Natural killer cell (primary cell): ENCODE measurements at regions not wholly inside any gene's neighbourhood (a gene's known extent, or its start where the extent isn't known, plus 50 kb on each side); places are given as distances from the start of the nearest gene placed in this dataset.

Source experiments
- ATAC-seq, 3 donors: fragments of 150-1000 bp in 2 of 3; fragments of 200-7000 bp in 1 of 3; cut with Tn5 transposase; 1 replicate in 1 of 3; 2 replicates in 2 of 3; pipeline ENCODE4 v1.10.0; 2021; ENCODE audit warnings: mild to moderate bottlenecking in 2 of 3, moderate library complexity in 2 of 3
- DNase-seq, 2 donors: peaks; one replicate each; pipeline versions ENCODE4 v3.0.0 to v3.0.0-alpha.2; 2013 to 2021; ENCODE audit warnings: mixed read lengths in 1 of 2
- H3K27ac ChIP-seq: one replicate; pipeline ENCODE4 v1.5.1; 2013; ENCODE audit warnings: mild to moderate bottlenecking, low read length
- H3K27me3 ChIP-seq: one replicate; pipeline ENCODE4 v1.6.1; 2013; ENCODE audit warnings: low read length; ENCODE audit not compliant: control insufficient read depth, insufficient read depth
- H3K36me3 ChIP-seq: one replicate; pipeline ENCODE4 v1.6.1; 2013; ENCODE audit warnings: low read length; ENCODE audit not compliant: control insufficient read depth, insufficient read depth
- H3K4me1 ChIP-seq: one replicate; pipeline ENCODE4 v1.6.1; 2013; ENCODE audit warnings: low read length; ENCODE audit not compliant: control insufficient read depth, insufficient read depth
- H3K4me3 ChIP-seq: one replicate; pipeline ENCODE4 v1.5.1; 2013; ENCODE audit warnings: low read length
- H3K9me3 ChIP-seq: one replicate; pipeline ENCODE4 v1.6.1; 2013; ENCODE audit warnings: low read length; ENCODE audit not compliant: control insufficient read depth, insufficient read depth
- H3K27ac Mint-ChIP-seq, 2 donors: one replicate each; pipeline ENCODE4 v1.8.0; 2022; ENCODE audit warnings: mild to moderate bottlenecking in 2 of 2, mixed read lengths in 2 of 2, moderate library complexity in 1 of 2
- H3K27me3 Mint-ChIP-seq, 2 donors: one replicate each; pipeline ENCODE4 v1.8.0; 2022; ENCODE audit warnings: low read depth in 2 of 2, mixed read lengths in 2 of 2
- H3K36me3 Mint-ChIP-seq: one replicate; pipeline ENCODE4 v1.8.0; 2022; ENCODE audit warnings: mixed read lengths
- H3K4me1 Mint-ChIP-seq, 2 donors: one replicate each; pipeline ENCODE4 v1.8.0; 2022; ENCODE audit warnings: mixed read lengths in 2 of 2
- H3K4me3 Mint-ChIP-seq: one replicate; pipeline ENCODE4 v1.8.0; 2022; ENCODE audit warnings: mild to moderate bottlenecking, moderate library complexity, mixed read lengths
- H3K9me3 Mint-ChIP-seq, 2 donors: one replicate each; pipeline ENCODE4 v1.8.0; 2022; ENCODE audit warnings: mixed read lengths in 2 of 2
- WGBS: methylation state at CpG from one replicate; pipeline ENCODE4 v1.1.7; 2013; ENCODE audit warnings: missing lambda C conversion rate; ENCODE audit not compliant: insufficient coverage; 5-methylcytosine and 5-hydroxymethylcytosine counted together
- intact Hi-C: fragments of 100-400 bp; cut with micrococcal nuclease; formaldehyde crosslinking; loops from one replicate; pipeline ENCODE4 v1.14.2; 2022
- TF ChIP-seq, protein P1 (sequence below): fragments of 200-600 bp; IDR thresholded peaks from one replicate; pipeline ENCODE4 v1.8.0; 2022; ENCODE audit warnings: antibody characterized with exemption

DNA sequence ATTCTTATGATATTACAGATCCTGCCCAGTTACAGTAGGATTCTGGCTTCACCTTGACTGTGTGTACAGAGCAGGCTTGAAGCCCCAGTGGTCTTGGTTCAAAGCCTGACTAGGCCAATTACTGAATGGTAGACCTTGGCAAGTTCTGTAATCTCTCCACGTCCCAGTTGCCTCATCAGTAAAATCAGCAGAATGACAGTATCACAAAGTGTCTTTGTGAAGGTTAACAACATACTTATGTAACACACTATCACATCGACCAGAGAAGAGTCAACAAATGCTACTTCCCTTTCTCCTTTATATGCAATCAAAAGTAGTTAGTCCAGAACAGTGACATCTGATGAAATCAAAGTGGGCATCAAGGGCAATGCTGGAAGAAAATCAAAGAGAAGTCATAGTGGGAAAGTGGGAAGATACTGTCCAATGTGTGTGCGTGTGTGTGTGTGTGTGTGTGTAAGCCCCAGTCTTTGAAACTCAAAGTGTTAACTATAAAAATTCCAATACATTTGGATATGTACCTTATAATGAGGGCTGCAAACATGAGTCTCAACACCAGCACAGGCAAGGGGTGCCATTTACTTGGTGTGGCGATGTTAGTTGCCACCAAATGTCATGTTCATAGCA is 93.5 kb upstream of the EGFLAM start:
- no peaks in the 10 kb centered on the region for H3K4me1 Mint-ChIP-seq
- TF ChIP-seq, protein P1, sequence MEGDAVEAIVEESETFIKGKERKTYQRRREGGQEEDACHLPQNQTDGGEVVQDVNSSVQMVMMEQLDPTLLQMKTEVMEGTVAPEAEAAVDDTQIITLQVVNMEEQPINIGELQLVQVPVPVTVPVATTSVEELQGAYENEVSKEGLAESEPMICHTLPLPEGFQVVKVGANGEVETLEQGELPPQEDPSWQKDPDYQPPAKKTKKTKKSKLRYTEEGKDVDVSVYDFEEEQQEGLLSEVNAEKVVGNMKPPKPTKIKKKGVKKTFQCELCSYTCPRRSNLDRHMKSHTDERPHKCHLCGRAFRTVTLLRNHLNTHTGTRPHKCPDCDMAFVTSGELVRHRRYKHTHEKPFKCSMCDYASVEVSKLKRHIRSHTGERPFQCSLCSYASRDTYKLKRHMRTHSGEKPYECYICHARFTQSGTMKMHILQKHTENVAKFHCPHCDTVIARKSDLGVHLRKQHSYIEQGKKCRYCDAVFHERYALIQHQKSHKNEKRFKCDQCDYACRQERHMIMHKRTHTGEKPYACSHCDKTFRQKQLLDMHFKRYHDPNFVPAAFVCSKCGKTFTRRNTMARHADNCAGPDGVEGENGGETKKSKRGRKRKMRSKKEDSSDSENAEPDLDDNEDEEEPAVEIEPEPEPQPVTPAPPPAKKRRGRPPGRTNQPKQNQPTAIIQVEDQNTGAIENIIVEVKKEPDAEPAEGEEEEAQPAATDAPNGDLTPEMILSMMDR, result no peak

DNA sequence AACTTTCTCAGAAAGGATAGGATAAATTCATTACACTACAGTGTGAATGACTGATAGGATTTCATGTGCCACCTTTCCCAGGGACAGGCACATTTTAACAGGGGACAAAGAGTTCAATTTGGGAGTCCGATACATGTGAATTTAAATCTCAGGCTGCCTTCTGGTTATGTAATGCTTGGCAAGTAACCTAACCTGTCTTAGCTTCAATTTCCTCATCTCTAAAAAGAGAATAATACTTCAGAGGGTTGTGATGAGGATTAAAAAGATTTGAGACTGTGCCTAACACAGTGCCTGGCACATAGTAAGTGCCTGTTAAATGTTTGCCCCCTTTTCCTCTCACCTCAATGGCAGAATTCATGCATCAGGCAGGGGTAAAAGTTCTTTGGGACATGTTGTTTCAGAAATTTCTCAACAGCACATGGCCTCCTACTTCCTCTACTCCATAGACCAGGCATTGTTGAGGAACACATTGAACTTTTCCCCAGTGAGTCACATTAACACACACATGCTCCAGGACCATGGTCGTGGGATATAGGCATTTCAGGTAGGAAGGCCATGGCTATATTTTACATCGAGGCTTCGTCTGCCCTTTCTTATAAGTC is 94.6 kb upstream of the EGFLAM start:
- no peak overlapping the region for H3K27ac Mint-ChIP-seq
- 84% methylated on average over 4 of the region's 4 CpGs for WGBS
- H3K9me3 ChIP-seq, result no peaks in the 10 kb centered on the region

More for the DNA sequence above, 93.5 kb upstream of the EGFLAM start:
- Histone ChIP-seq H3K27ac (no peak overlapping the region), H3K4me1 (no peaks in the 10 kb centered on the region), H3K27me3 (no peaks in the 10 kb centered on the region), H3K4me3 (no peak overlapping the region), H3K36me3 (no peaks in the 10 kb centered on the region), H3K9me3 (no peaks in the 10 kb centered on the region)
- ATAC-seq, result no peak
- intact Hi-C loops, result no loop called here
- DNase-seq, result no peak
- peaks cover 0 to 7% of the 10 kb centered on the region in 2 donors for H3K27me3 Mint-ChIP-seq
- H3K9me3 Mint-ChIP-seq, result no peaks in the 10 kb centered on the region
- H3K4me3 Mint-ChIP-seq, result no peak overlapping the region
- H3K27ac Mint-ChIP-seq, result no peak overlapping the region
- 62% methylated on average over 4 of the region's 4 CpGs for WGBS
- H3K36me3 Mint-ChIP-seq, result no peaks in the 10 kb centered on the region

DNA sequence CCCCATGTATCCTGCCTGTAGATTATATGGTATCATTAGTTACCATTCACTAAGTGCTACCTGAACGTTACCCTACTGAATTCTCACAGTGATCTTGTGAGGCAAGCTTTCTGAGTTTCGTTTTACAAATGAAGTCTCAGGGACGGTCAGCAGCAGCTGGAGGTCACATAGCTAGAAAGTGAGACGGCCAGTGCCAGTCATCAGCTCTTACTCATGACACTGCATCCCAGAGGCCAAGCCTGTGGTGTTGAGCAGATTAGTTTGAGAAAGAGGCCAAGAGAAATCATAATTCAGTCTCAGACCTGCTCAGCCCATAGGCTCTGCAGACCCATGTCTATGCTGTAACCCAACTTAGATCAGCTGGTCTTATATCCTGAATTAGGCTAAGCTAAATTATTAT is 95.7 kb upstream of the EGFLAM start:
- TF ChIP-seq, protein P1, result no peak
- Histone ChIP-seq H3K36me3 (no peaks in the 10 kb centered on the region), H3K27ac (no peak overlapping the region), H3K27me3 (no peaks in the 10 kb centered on the region), H3K4me3 (no peak overlapping the region), H3K4me1 (no peaks in the 10 kb centered on the region), H3K9me3 (no peaks in the 10 kb centered on the region)
- 81% methylated on average over 4 of the region's 4 CpGs for WGBS
- Mint-ChIP-seq H3K36me3 (no peaks in the 10 kb centered on the region), H3K27me3 (peaks cover 2 to 4% of the 10 kb centered on the region in 2 donors), H3K4me1 (no peaks in the 10 kb centered on the region), H3K27ac (no peak overlapping the region), H3K9me3 (no peaks in the 10 kb centered on the region), H3K4me3 (no peak overlapping the region)
- no peak for DNase-seq
- no peak for ATAC-seq
- intact Hi-C loops, result no loop called here

More for the DNA sequence above, 94.6 kb upstream of the EGFLAM start:
- ATAC-seq, result no peak
- Histone ChIP-seq H3K27ac (no peak overlapping the region), H3K4me3 (no peak overlapping the region), H3K4me1 (no peaks in the 10 kb centered on the region), H3K36me3 (no peaks in the 10 kb centered on the region), H3K27me3 (no peaks in the 10 kb centered on the region)
- no peak overlapping the region for H3K4me3 Mint-ChIP-seq
- peaks cover 2 to 6% of the 10 kb centered on the region in 2 donors for H3K27me3 Mint-ChIP-seq
- no peak for DNase-seq
- TF ChIP-seq, protein P1, result no peak
- no peaks in the 10 kb centered on the region for H3K36me3 Mint-ChIP-seq
- H3K4me1 Mint-ChIP-seq, result no peaks in the 10 kb centered on the region
- intact Hi-C loops, result no loop called here
- H3K9me3 Mint-ChIP-seq, result no peaks in the 10 kb centered on the region

DNA sequence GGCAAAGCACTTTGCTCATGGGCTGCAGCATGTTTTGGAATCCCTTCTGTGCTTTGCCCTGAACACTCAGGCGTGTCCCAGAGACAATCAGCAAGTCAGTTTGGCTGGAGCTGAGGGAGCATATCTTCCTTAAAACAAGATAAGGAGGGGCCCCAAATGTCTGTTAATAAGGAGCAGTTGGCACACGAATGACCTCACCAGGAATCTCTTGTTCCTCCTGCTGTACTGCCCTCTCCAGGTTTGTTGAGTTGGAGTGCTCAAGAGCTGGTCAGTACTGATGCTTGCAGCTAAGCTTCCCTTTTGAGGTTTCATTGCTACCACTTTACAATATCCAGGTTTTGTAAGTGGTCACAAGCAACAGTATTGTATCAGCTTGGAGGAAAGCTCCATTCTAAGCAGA is 101.3 kb upstream of the EGFLAM start:
- intact Hi-C loops, result no loop called here
- peaks cover 0 to 2% of the 10 kb centered on the region in 2 donors for H3K9me3 Mint-ChIP-seq
- DNase-seq (no peak), ATAC-seq (no peak)
- H3K27me3 ChIP-seq, result no peaks in the 10 kb centered on the region
- H3K36me3 ChIP-seq, result no peaks in the 10 kb centered on the region
- WGBS, result 75% methylated on average over 2 of the region's 2 CpGs
- no peaks in the 10 kb centered on the region for H3K36me3 Mint-ChIP-seq
- H3K27me3 Mint-ChIP-seq, result peaks cover 2 to 7% of the 10 kb centered on the region in 2 donors
- H3K27ac Mint-ChIP-seq, result no peak overlapping the region
- no peaks in the 10 kb centered on the region for H3K4me1 Mint-ChIP-seq
- no peak overlapping the region for H3K27ac ChIP-seq
- no peaks in the 10 kb centered on the region for H3K4me1 ChIP-seq
- no peaks in the 10 kb centered on the region for H3K9me3 ChIP-seq
- H3K4me3 ChIP-seq, result no peak overlapping the region
- TF ChIP-seq, protein P1, result no peak
- no peak overlapping the region for H3K4me3 Mint-ChIP-seq
